K562 (cell line): ENCODE measurements at regions not wholly inside any gene's neighbourhood (a gene's known extent, or its start where the extent isn't known, plus 50 kb on each side); places are given as distances from the start of the nearest gene placed in this dataset.

Source experiments
- ATAC-seq: fragments of 200-7000 bp; cut with Tn5 transposase; 3 replicates; pipeline ENCODE4 v1.9.1; 2020; ENCODE audit warnings: moderate library complexity
- BruUV-seq: library from RNA; stranded (reverse); fragments of 400-500 nt; replicated peaks from 2 replicates; lab custom pipeline; 2021; lab: Mats Ljungman, UMichigan
- CTCF ChIA-PET: fragments of 300-600 bp; formaldehyde crosslinking; extraction: SDS; loops from one replicate; lab custom pipeline; 2021; ENCODE audit warnings: low intra/inter-chr PET ratio; lab: Yijun Ruan, JAX
- POLR2A ChIA-PET: fragments of 300-600, 350-650 bp; sonication (Branson Sonifier 250); formaldehyde crosslinking; extraction: SDS; loops from one replicate; lab custom pipeline; 2021; ENCODE audit warnings: antibody characterized with exemption, inconsistent platforms; lab: Yijun Ruan, JAX
- DNase-seq, 4 experiments: peaks; one replicate each; pipeline versions ENCODE4 v3.0.0 to v3.0.0-alpha.2; 2011 to 2018; ENCODE audit warnings: low spot score in 3 of 4, mixed read lengths in 3 of 4; ENCODE audit errors: extremely low read depth in 1 of 4
- FAIRE-seq: peaks from 2 replicates; lab custom pipeline; 2011; peaks lifted over from hg19 to GRCh38; lab: Jason Lieb, UNC
- H2AFZ ChIP-seq: 2 replicates; pipeline ENCODE4 v1.6.0; 2011; ENCODE audit warnings: low read depth, low read length, control low read depth, inconsistent platforms
- H3K27ac ChIP-seq: fragments of 200-600 bp; 3 replicates; pipeline ENCODE4 v1.8.0; 2011; ENCODE audit warnings: low read depth, mild to moderate bottlenecking, control low read depth, inconsistent platforms, low read length, moderate library complexity, mixed read lengths; ENCODE audit errors: extremely low read depth
- H3K27me3 ChIP-seq, 2 experiments: fragments of 300-600 bp in 1 of 2; 2 replicates in 1 of 2; 3 replicates in 1 of 2; pipeline versions ENCODE4 v1.6.0 to v1.8.0; 2011; ENCODE audit warnings: inconsistent platforms in 2 of 2, low read length in 2 of 2, mild to moderate bottlenecking in 1 of 2, mixed read lengths in 1 of 2, moderate library complexity in 1 of 2; ENCODE audit not compliant: control insufficient read depth in 2 of 2, insufficient read depth in 2 of 2
- H3K36me3 ChIP-seq: fragments of 300-600 bp; 3 replicates; pipeline ENCODE4 v1.8.0; 2011; ENCODE audit warnings: mild to moderate bottlenecking, low read length, inconsistent platforms; ENCODE audit not compliant: control insufficient read depth, insufficient read depth
- H3K4me1 ChIP-seq, 2 experiments: fragments of 200-600 bp in 1 of 2; replicated peaks in 1 of 2; 2 replicates in 1 of 2; 3 replicates in 1 of 2; pipeline versions ENCODE4 v1.5.1 to v1.8.0; 2011; ENCODE audit warnings: inconsistent platforms in 2 of 2, low read length in 2 of 2, mild to moderate bottlenecking in 1 of 2, mixed read lengths in 1 of 2, moderate library complexity in 1 of 2; ENCODE audit not compliant: control insufficient read depth in 2 of 2, insufficient read depth in 2 of 2
- H3K4me2 ChIP-seq: 2 replicates; pipeline ENCODE4 v1.6.1; 2011; ENCODE audit warnings: low read length, control low read depth, inconsistent platforms, mixed read lengths; ENCODE audit not compliant: insufficient read depth
- H3K4me3 ChIP-seq: fragments of 200-600 bp; sonication (generic), shearing (Covaris generic); 2 replicates; pipeline ENCODE4 v1.5.1; 2016; ENCODE audit warnings: control low read depth, inconsistent platforms
- H3K79me2 ChIP-seq: fragments of 200-600 bp; 3 replicates; pipeline ENCODE4 v1.8.0; 2011; ENCODE audit warnings: low read length, inconsistent platforms; ENCODE audit not compliant: control insufficient read depth, insufficient read depth
- H3K9ac ChIP-seq, 2 experiments: 2 replicates each; pipeline versions ENCODE4 v1.6.0 to v1.6.1; 2011; ENCODE audit warnings: low read depth in 2 of 2, low read length in 2 of 2, control low read depth in 1 of 2, inconsistent platforms in 1 of 2, mild to moderate bottlenecking in 1 of 2, mixed read lengths in 1 of 2; ENCODE audit not compliant: insufficient read depth in 1 of 2
- H3K9me1 ChIP-seq: one replicate; pipeline ENCODE4 v1.6.0; 2011; ENCODE audit warnings: inconsistent platforms, mild to moderate bottlenecking, low read length, moderate library complexity; ENCODE audit not compliant: control insufficient read depth, insufficient read depth
- H3K9me3 ChIP-seq: replicated peaks from 2 replicates; pipeline ENCODE4 v1.5.1; 2011; ENCODE audit warnings: low read depth, low read length, inconsistent platforms; ENCODE audit not compliant: control insufficient read depth, insufficient read depth
- H4K20me1 ChIP-seq: replicated peaks from 2 replicates; pipeline ENCODE4 v1.6.1; 2011; ENCODE audit warnings: low read length, inconsistent platforms, mixed read lengths; ENCODE audit not compliant: control insufficient read depth, insufficient read depth
- E2F8 ChIP-seq: fragments of 450-650 bp; IDR thresholded peaks from 2 replicates; pipeline ENCODE4 v1.7.1; 2018; ENCODE audit warnings: mild to moderate bottlenecking, low read depth; ENCODE audit not compliant: partially characterized antibody
- HSF4 ChIP-seq: fragments of 250-450 bp; sonication (Bioruptor Pico); IDR thresholded peaks from 2 replicates; pipeline ENCODE4 v2.1.2; 2022; ENCODE audit warnings: mild to moderate bottlenecking, moderate library complexity, borderline replicate concordance
- MTA3 ChIP-seq: fragments of 450-650 bp; formaldehyde crosslinking; IDR thresholded peaks from 2 replicates; pipeline ENCODE4 v1.6.1; 2017; ENCODE audit warnings: mild to moderate bottlenecking, borderline replicate concordance
- NELFE ChIP-seq: IDR thresholded peaks from 2 replicates; pipeline ENCODE4 v1.6.1; 2011; ENCODE audit warnings: mild to moderate bottlenecking; ENCODE audit not compliant: insufficient read depth, insufficient read length
- NFIX ChIP-seq: fragments of 250-450 bp; sonication (Bioruptor Pico); IDR thresholded peaks from 2 replicates; pipeline ENCODE4 v1.4.0; 2020; ENCODE audit warnings: low read depth, mild to moderate bottlenecking, moderate library complexity
- NFYB ChIP-seq: IDR thresholded peaks from 2 replicates; pipeline ENCODE4 v1.6.1; 2011; ENCODE audit warnings: mild to moderate bottlenecking, moderate library complexity; ENCODE audit not compliant: insufficient read length; ENCODE audit errors: extremely low read depth
- PHF21A ChIP-seq: fragments of 450-650 bp; IDR thresholded peaks from 2 replicates; pipeline ENCODE4 v1.6.1; 2017; ENCODE audit warnings: low read depth, borderline replicate concordance
- PRMT5 ChIP-seq: sonication (generic); formaldehyde crosslinking; IDR thresholded peaks from 2 replicates; pipeline ENCODE4 v1.5.0; 2020; ENCODE audit warnings: missing genetic modification reagents
- RBM34 ChIP-seq: fragments of 200-400 bp; formaldehyde crosslinking; IDR thresholded peaks from 2 replicates; pipeline ENCODE4 v1.6.1; 2018; ENCODE audit warnings: low read length, borderline replicate concordance; ENCODE audit not compliant: insufficient read depth
- SMARCB1 ChIP-seq: IDR thresholded peaks from 2 replicates; pipeline ENCODE4 v1.6.1; 2011; ENCODE audit warnings: improper control_type of control experiment, low read depth; ENCODE audit not compliant: insufficient read length
- STAT5B ChIP-seq: fragments of 250-450 bp; sonication (Bioruptor Pico); IDR thresholded peaks from 2 replicates; pipeline ENCODE4 v1.8.0; 2021; ENCODE audit warnings: mild to moderate bottlenecking, inconsistent platforms
- VEZF1 ChIP-seq: fragments of 200-800 bp; sonication (Bioruptor generic); IDR thresholded peaks from 2 replicates; pipeline ENCODE4 v1.6.1; 2017; ENCODE audit warnings: missing genetic modification characterization, missing compliant biosample characterization
- ZBTB26 ChIP-seq: fragments of 450-650 bp; formaldehyde crosslinking; IDR thresholded peaks from 2 replicates; pipeline ENCODE4 v1.4.0; 2022; ENCODE audit warnings: missing genetic modification characterization
- ZBTB7A ChIP-seq: IDR thresholded peaks from 2 replicates; pipeline ENCODE4 v1.6.1; 2011; ENCODE audit warnings: low read depth, mild to moderate bottlenecking, low read length, moderate library complexity, borderline replicate concordance; ENCODE audit not compliant: control insufficient read depth
- ZNF140 ChIP-seq: fragments of 250-450 bp; sonication (Bioruptor Pico); IDR thresholded peaks from 2 replicates; pipeline ENCODE4 v1.8.0; 2021; ENCODE audit warnings: moderate library complexity, mild to moderate bottlenecking, inconsistent platforms
- ZNF354B ChIP-seq: fragments of 250-450 bp; sonication (Bioruptor Pico); IDR thresholded peaks from 2 replicates; pipeline ENCODE4 v1.4.0; 2020
- ZNF551 ChIP-seq: fragments of 250-450 bp; sonication (Bioruptor Pico); IDR thresholded peaks from 2 replicates; pipeline ENCODE4 v1.5.0; 2021; ENCODE audit warnings: mild to moderate bottlenecking, moderate library complexity
- WGBS: fragments of 100-300 bp; shearing (Covaris generic); methylation state at CpG from one replicate; pipeline ENCODE4 v1.1.6; 2016; ENCODE audit warnings: low coverage, mixed read lengths; ENCODE audit not compliant: insufficient coverage; ENCODE audit errors: missing lambda C conversion rate; 5-methylcytosine and 5-hydroxymethylcytosine counted together
- in situ Hi-C: fragments of 300-500 bp; cut with MboI; formaldehyde crosslinking; loops from 4 replicates; pipeline ENCODE4 v1.15.0; 2018; ENCODE audit warnings: inconsistent platforms, mixed read lengths
- intact Hi-C: fragments of 100-400 bp; cut with micrococcal nuclease; formaldehyde crosslinking; loops from 2 replicates; pipeline ENCODE4 v1.14.2; 2022
- TF ChIP-seq, protein P1 (sequence below): fragments of 450-650 bp; IDR thresholded peaks from one replicate; pipeline ENCODE4 v1.6.1; 2018; ENCODE audit warnings: mild to moderate bottlenecking, moderate library complexity; ENCODE audit not compliant: partially characterized antibody

DNA sequence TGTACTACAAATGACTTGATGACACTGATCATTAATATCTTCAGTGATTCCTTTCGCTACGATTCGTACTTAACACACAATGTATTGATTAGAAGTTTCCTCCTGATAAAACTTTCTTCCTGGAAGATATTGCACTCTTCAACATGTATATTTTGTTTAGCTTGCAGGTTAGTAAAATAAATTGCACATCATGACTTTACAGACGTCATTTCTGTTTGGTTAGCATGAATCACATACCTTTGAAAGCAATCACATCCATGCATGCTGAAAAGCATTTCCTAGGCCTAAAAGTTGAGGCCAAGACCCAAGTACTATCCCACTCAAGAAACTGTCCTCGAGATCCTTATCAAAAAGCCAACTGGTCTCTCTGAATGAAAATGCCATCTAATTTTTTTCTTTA lies 1841.0 kb upstream of the PCDH7 start:
- ATAC-seq = no peak
- Histone ChIP-seq H3K9me3 (no peaks in the 10 kb centered on the region), H3K36me3 (no peaks in the 10 kb centered on the region), H3K27me3 (no peaks in the 10 kb centered on the region), H3K4me2 (no peak overlapping the region), H4K20me1 (no peaks in the 10 kb centered on the region), H3K79me2 (no peaks in the 10 kb centered on the region), H3K4me1 (no peaks in the 10 kb centered on the region), H2AFZ (no peak overlapping the region), H3K9me1 (no peaks in the 10 kb centered on the region), H3K4me3 (no peak overlapping the region), H3K9ac (no peak overlapping the region), H3K27ac (no peak overlapping the region)
- DNase-seq = no peak
- POLR2A ChIA-PET = no interaction called here
- intact Hi-C loops = no loop called here
- in situ Hi-C loops = no loop called here
- no peak for FAIRE-seq
- CTCF ChIA-PET = no interaction called here
- WGBS = 0% methylated on average over 5 of the region's 5 CpGs
- BruUV-seq = no TSS peak
- TF ChIP-seq ZNF551 (CRISPR knock-in tag) = no peak
- TF ChIP-seq, protein P1, sequence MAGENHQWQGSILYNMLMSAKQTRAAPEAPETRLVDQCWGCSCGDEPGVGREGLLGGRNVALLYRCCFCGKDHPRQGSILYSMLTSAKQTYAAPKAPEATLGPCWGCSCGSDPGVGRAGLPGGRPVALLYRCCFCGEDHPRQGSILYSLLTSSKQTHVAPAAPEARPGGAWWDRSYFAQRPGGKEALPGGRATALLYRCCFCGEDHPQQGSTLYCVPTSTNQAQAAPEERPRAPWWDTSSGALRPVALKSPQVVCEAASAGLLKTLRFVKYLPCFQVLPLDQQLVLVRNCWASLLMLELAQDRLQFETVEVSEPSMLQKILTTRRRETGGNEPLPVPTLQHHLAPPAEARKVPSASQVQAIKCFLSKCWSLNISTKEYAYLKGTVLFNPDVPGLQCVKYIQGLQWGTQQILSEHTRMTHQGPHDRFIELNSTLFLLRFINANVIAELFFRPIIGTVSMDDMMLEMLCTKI = no peak
- TF ChIP-seq SMARCB1 = no peak
- TF ChIP-seq HSF4 = no peak
- TF ChIP-seq ZBTB26 (CRISPR knock-in tag) = no peak
- TF ChIP-seq RBM34 = no peak
- TF ChIP-seq STAT5B = no peak
- no peak for TF ChIP-seq NFYB
- no peak for TF ChIP-seq ZNF354B (CRISPR knock-in tag)
- TF ChIP-seq E2F8 = no peak
- TF ChIP-seq ZNF140 = no peak
- no peak for TF ChIP-seq MTA3
- TF ChIP-seq VEZF1 (CRISPR knock-in tag) = no peak
- no peak for TF ChIP-seq NFIX (CRISPR knock-in tag)
- TF ChIP-seq PRMT5 (CRISPR knock-in tag) = no peak
- TF ChIP-seq NELFE = no peak
- TF ChIP-seq ZBTB7A = no peak
- TF ChIP-seq PHF21A = no peak
